HepG2 (cell line): ENCODE measurements at regions not wholly inside any gene's neighbourhood (a gene's known extent, or its start where the extent isn't known, plus 50 kb on each side); places are given as distances from the start of the nearest gene placed in this dataset.

Experiments used
- ATAC-seq: fragments of 200-7000 bp; cut with Tn5 transposase; 3 replicates; pipeline ENCODE4 v1.9.1; 2020; ENCODE audit warnings: mild to moderate bottlenecking, moderate library complexity
- BruUV-seq: library from RNA; stranded (reverse); fragments of 400-500 nt; replicated peaks from 2 replicates; lab custom pipeline; 2021; lab: Mats Ljungman, UMichigan
- CTCF ChIA-PET: fragments of 300-600 bp; formaldehyde crosslinking; extraction: SDS; loops from one replicate; lab custom pipeline; 2021; ENCODE audit warnings: low total read pairs, inconsistent platforms, low intra/inter-chr PET ratio; lab: Yijun Ruan, JAX
- POLR2A ChIA-PET: fragments of 350-600 bp; sonication (Branson Sonifier 250); formaldehyde crosslinking; loops from one replicate; lab custom pipeline; 2020; ENCODE audit warnings: antibody characterized with exemption, inconsistent platforms; lab: Yijun Ruan, JAX
- DNase-seq: peaks from one replicate; pipeline ENCODE4 v3.0.0-alpha.2; 2015; ENCODE audit warnings: low spot score
- FAIRE-seq: peaks from 3 replicates; lab custom pipeline; 2011; peaks lifted over from hg19 to GRCh38; lab: Jason Lieb, UNC
- H2AFZ ChIP-seq: one replicate; pipeline ENCODE4 v1.6.1; 2011; ENCODE audit warnings: low read length, inconsistent platforms
- H3K27ac ChIP-seq: fragments of 300-600 bp; 3 replicates; pipeline ENCODE4 v1.8.0; 2011; ENCODE audit warnings: mixed run types, mild to moderate bottlenecking, mixed read lengths, low read length, inconsistent platforms; ENCODE audit not compliant: insufficient read depth; ENCODE audit errors: extremely low read length
- H3K27me3 ChIP-seq, 2 experiments: fragments of 200-600 bp in 1 of 2; 2 replicates in 1 of 2; 3 replicates in 1 of 2; pipeline versions ENCODE4 v1.6.0 to v1.8.0; 2011; ENCODE audit warnings: low read length in 2 of 2, mild to moderate bottlenecking in 2 of 2, moderate library complexity in 2 of 2, inconsistent platforms in 1 of 2; ENCODE audit not compliant: insufficient read depth in 2 of 2, control insufficient read depth in 1 of 2
- H3K36me3 ChIP-seq, 2 experiments: fragments of 200-600 bp in 1 of 2; replicated peaks in 1 of 2; 2 replicates in 1 of 2; 3 replicates in 1 of 2; pipeline versions ENCODE4 v1.5.1 to v1.8.0; 2011; ENCODE audit warnings: low read length in 2 of 2, inconsistent platforms in 1 of 2; ENCODE audit not compliant: insufficient read depth in 2 of 2, control insufficient read depth in 1 of 2
- H3K4me1 ChIP-seq: 2 replicates; pipeline ENCODE4 v1.5.1; 2012; ENCODE audit warnings: low read length, inconsistent platforms; ENCODE audit not compliant: insufficient read depth
- H3K4me2 ChIP-seq: 2 replicates; pipeline ENCODE4 v1.6.0; 2011; ENCODE audit warnings: low read depth, low read length, inconsistent platforms
- H3K4me3 ChIP-seq, 3 experiments: fragments of 200-600 bp in 1 of 3; sonication (generic), shearing (Covaris generic) in 1 of 3; replicated peaks in 1 of 3; 2 replicates each; pipeline ENCODE4 v1.5.1; 2011 to 2016; ENCODE audit warnings: low read length in 3 of 3, inconsistent platforms in 2 of 3, low read depth in 2 of 3, mild to moderate bottlenecking in 2 of 3, control low read depth in 1 of 3, mixed read lengths in 1 of 3; ENCODE audit not compliant: insufficient read depth in 1 of 3
- H3K79me2 ChIP-seq: one replicate; pipeline ENCODE4 v1.6.1; 2011; ENCODE audit warnings: low read length, inconsistent platforms; ENCODE audit not compliant: insufficient read depth
- H3K9ac ChIP-seq: 2 replicates; pipeline ENCODE4 v1.6.0; 2011; ENCODE audit warnings: mild to moderate bottlenecking, low read depth, low read length, inconsistent platforms; ENCODE audit not compliant: insufficient read depth
- H3K9me3 ChIP-seq: 2 replicates; pipeline ENCODE4 v1.5.1; 2012; ENCODE audit warnings: mild to moderate bottlenecking, low read length
- H4K20me1 ChIP-seq: 2 replicates; pipeline ENCODE4 v1.6.0; 2011; ENCODE audit warnings: inconsistent platforms, mild to moderate bottlenecking, low read length, moderate library complexity; ENCODE audit not compliant: insufficient read depth
- GATA4 ChIP-seq: sonication (generic); IDR thresholded peaks from 2 replicates; pipeline ENCODE4 v1.6.1; 2016; ENCODE audit warnings: antibody characterized with exemption, low read depth, borderline replicate concordance
- GZF1 ChIP-seq: sonication (generic); formaldehyde crosslinking; IDR thresholded peaks from 2 replicates; pipeline ENCODE4 v1.5.1; 2020; ENCODE audit warnings: mild to moderate bottlenecking, missing genetic modification reagents
- MEF2D ChIP-seq: sonication (generic); formaldehyde crosslinking; IDR thresholded peaks from 2 replicates; pipeline ENCODE4 v1.5.1; 2020; ENCODE audit warnings: mild to moderate bottlenecking, missing genetic modification reagents
- MIER3 ChIP-seq: IDR thresholded peaks from 2 replicates; pipeline ENCODE4 v1.6.1; 2016; ENCODE audit warnings: missing compliant biosample characterization, borderline replicate concordance
- ZNF724P ChIP-seq: sonication (generic); formaldehyde crosslinking; IDR thresholded peaks from 2 replicates; pipeline ENCODE4 v1.8.0; 2022; ENCODE audit warnings: missing genetic modification reagents, borderline replicate concordance
- ZNF772 ChIP-seq: sonication (generic); formaldehyde crosslinking; IDR thresholded peaks from 2 replicates; pipeline ENCODE4 v1.5.0; 2020; ENCODE audit warnings: mild to moderate bottlenecking, missing genetic modification reagents
- WGBS: methylation state at CpG from one replicate; pipeline ENCODE4 v1.1.6; 2017; ENCODE audit warnings: low lambda C conversion rate; 5-methylcytosine and 5-hydroxymethylcytosine counted together
- in situ Hi-C: cut with HindIII; loops from 2 replicates; pipeline ENCODE4 v1.10.0; 2017; ENCODE audit warnings: low pct_unique_long_range_greater_than_20kb; ENCODE audit not compliant: extremely low pct_ligation_motif_present
- intact Hi-C: fragments of 100-400 bp; cut with micrococcal nuclease; formaldehyde crosslinking; loops from one replicate; pipeline ENCODE4 v1.10.0; 2022; ENCODE audit not compliant: unreplicated experiment
- TF ChIP-seq, protein P1 (sequence below): sonication (generic); formaldehyde crosslinking; IDR thresholded peaks from 2 replicates; pipeline ENCODE4 v1.4.0; 2020; ENCODE audit warnings: missing genetic modification reagents, borderline replicate concordance
- TF ChIP-seq, protein P2 (sequence below): sonication (generic); formaldehyde crosslinking; IDR thresholded peaks from 2 replicates; pipeline ENCODE4 v1.4.0; 2020; ENCODE audit warnings: mild to moderate bottlenecking, low read depth, missing genetic modification reagents
- TF ChIP-seq, protein P3 (sequence below): sonication (generic); formaldehyde crosslinking; IDR thresholded peaks from 2 replicates; pipeline ENCODE4 v1.5.0; 2020; ENCODE audit warnings: mild to moderate bottlenecking, missing genetic modification reagents, borderline replicate concordance
- TF ChIP-seq, protein P4 (sequence below): sonication (generic); formaldehyde crosslinking; IDR thresholded peaks from 2 replicates; pipeline ENCODE4 v1.4.0; 2020; ENCODE audit warnings: missing genetic modification reagents, borderline replicate concordance
- TF ChIP-seq, protein P5 (sequence below): IDR thresholded peaks from 2 replicates; pipeline ENCODE4 v1.6.1; 2016

DNA sequence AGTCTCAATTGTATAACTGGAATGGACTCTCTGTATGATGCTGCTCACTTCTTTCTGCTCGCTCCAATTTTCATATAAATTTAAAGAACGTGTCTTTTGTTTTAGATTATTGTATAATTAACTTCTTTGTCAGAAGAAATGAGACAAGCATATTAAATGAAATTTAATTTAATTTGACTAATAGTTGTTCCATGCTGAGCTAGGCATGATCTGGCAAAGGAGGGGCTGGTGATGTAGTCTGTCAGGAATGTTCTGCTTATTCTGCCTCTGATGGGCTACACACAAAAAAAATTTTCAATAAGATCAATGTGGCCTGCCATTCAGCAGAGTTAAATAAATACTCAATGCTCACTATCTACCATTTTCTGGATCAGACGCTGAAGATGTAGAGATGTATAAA, 208.4 kb upstream of the CD96 start:
- POLR2A ChIA-PET: no interaction called here
- WGBS: 59% methylated on average over 3 of the region's 3 CpGs
- H3K4me2 ChIP-seq: no peak overlapping the region
- TF ChIP-seq, protein P1, sequence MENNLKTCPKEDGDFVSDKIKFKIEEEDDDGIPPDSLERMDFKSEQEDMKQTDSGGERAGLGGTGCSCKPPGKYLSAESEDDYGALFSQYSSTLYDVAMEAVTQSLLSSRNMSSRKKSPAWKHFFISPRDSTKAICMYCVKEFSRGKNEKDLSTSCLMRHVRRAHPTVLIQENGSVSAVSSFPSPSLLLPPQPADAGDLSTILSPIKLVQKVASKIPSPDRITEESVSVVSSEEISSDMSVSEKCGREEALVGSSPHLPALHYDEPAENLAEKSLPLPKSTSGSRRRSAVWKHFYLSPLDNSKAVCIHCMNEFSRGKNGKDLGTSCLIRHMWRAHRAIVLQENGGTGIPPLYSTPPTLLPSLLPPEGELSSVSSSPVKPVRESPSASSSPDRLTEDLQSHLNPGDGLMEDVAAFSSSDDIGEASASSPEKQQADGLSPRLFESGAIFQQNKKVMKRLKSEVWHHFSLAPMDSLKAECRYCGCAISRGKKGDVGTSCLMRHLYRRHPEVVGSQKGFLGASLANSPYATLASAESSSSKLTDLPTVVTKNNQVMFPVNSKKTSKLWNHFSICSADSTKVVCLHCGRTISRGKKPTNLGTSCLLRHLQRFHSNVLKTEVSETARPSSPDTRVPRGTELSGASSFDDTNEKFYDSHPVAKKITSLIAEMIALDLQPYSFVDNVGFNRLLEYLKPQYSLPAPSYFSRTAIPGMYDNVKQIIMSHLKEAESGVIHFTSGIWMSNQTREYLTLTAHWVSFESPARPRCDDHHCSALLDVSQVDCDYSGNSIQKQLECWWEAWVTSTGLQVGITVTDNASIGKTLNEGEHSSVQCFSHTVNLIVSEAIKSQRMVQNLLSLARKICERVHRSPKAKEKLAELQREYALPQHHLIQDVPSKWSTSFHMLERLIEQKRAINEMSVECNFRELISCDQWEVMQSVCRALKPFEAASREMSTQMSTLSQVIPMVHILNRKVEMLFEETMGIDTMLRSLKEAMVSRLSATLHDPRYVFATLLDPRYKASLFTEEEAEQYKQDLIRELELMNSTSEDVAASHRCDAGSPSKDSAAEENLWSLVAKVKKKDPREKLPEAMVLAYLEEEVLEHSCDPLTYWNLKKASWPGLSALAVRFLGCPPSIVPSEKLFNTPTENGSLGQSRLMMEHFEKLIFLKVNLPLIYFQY: no peak
- TF ChIP-seq, protein P2, sequence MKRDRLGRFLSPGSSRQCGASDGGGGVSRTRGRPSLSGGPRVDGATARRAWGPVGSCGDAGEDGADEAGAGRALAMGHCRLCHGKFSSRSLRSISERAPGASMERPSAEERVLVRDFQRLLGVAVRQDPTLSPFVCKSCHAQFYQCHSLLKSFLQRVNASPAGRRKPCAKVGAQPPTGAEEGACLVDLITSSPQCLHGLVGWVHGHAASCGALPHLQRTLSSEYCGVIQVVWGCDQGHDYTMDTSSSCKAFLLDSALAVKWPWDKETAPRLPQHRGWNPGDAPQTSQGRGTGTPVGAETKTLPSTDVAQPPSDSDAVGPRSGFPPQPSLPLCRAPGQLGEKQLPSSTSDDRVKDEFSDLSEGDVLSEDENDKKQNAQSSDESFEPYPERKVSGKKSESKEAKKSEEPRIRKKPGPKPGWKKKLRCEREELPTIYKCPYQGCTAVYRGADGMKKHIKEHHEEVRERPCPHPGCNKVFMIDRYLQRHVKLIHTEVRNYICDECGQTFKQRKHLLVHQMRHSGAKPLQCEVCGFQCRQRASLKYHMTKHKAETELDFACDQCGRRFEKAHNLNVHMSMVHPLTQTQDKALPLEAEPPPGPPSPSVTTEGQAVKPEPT (CRISPR knock-in tag): no peak
- TF ChIP-seq, protein P3, sequence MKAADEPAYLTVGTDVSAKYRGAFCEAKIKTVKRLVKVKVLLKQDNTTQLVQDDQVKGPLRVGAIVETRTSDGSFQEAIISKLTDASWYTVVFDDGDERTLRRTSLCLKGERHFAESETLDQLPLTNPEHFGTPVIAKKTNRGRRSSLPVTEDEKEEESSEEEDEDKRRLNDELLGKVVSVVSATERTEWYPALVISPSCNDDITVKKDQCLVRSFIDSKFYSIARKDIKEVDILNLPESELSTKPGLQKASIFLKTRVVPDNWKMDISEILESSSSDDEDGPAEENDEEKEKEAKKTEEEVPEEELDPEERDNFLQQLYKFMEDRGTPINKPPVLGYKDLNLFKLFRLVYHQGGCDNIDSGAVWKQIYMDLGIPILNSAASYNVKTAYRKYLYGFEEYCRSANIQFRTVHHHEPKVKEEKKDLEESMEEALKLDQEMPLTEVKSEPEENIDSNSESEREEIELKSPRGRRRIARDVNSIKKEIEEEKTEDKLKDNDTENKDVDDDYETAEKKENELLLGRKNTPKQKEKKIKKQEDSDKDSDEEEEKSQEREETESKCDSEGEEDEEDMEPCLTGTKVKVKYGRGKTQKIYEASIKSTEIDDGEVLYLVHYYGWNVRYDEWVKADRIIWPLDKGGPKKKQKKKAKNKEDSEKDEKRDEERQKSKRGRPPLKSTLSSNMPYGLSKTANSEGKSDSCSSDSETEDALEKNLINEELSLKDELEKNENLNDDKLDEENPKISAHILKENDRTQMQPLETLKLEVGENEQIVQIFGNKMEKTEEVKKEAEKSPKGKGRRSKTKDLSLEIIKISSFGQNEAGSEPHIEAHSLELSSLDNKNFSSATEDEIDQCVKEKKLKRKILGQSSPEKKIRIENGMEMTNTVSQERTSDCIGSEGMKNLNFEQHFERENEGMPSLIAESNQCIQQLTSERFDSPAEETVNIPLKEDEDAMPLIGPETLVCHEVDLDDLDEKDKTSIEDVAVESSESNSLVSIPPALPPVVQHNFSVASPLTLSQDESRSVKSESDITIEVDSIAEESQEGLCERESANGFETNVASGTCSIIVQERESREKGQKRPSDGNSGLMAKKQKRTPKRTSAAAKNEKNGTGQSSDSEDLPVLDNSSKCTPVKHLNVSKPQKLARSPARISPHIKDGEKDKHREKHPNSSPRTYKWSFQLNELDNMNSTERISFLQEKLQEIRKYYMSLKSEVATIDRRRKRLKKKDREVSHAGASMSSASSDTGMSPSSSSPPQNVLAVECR: no peak
- TF ChIP-seq MEF2D (no peak), GZF1 (CRISPR knock-in tag) (no peak), GATA4 (no peak), ZNF724P (CRISPR knock-in tag) (no peak), ZNF772 (no peak), MIER3 (CRISPR knock-in tag) (no peak)
- TF ChIP-seq, protein P4, sequence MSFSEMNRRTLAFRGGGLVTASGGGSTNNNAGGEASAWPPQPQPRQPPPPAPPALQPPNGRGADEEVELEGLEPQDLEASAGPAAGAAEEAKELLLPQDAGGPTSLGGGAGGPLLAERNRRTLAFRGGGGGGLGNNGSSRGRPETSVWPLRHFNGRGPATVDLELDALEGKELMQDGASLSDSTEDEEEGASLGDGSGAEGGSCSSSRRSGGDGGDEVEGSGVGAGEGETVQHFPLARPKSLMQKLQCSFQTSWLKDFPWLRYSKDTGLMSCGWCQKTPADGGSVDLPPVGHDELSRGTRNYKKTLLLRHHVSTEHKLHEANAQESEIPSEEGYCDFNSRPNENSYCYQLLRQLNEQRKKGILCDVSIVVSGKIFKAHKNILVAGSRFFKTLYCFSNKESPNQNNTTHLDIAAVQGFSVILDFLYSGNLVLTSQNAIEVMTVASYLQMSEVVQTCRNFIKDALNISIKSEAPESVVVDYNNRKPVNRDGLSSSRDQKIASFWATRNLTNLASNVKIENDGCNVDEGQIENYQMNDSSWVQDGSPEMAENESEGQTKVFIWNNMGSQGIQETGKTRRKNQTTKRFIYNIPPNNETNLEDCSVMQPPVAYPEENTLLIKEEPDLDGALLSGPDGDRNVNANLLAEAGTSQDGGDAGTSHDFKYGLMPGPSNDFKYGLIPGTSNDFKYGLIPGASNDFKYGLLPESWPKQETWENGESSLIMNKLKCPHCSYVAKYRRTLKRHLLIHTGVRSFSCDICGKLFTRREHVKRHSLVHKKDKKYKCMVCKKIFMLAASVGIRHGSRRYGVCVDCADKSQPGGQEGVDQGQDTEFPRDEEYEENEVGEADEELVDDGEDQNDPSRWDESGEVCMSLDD: no peak
- TF ChIP-seq, protein P5, sequence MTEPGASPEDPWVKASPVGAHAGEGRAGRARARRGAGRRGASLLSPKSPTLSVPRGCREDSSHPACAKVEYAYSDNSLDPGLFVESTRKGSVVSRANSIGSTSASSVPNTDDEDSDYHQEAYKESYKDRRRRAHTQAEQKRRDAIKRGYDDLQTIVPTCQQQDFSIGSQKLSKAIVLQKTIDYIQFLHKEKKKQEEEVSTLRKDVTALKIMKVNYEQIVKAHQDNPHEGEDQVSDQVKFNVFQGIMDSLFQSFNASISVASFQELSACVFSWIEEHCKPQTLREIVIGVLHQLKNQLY (CRISPR knock-in tag): no peak

More for the DNA sequence above, 208.4 kb upstream of the CD96 start:
- DNase-seq (no peak), ATAC-seq (no peak), FAIRE-seq (no peak)
- Histone ChIP-seq H2AFZ (no peak overlapping the region), H3K79me2 (no peaks in the 10 kb centered on the region), H3K27me3 (no peaks in the 10 kb centered on the region), H3K9ac (no peak overlapping the region), H3K27ac (no peak overlapping the region), H3K36me3 (no peaks in the 10 kb centered on the region), H3K4me1 (peaks cover 24% of the 10 kb centered on the region), H4K20me1 (no peaks in the 10 kb centered on the region), H3K4me3 (no peak overlapping the region), H3K9me3 (no peaks in the 10 kb centered on the region)
- BruUV-seq: no TSS peak
- CTCF ChIA-PET: no interaction called here
- in situ Hi-C loops: loop anchor here (10.0 kb wide), 1 partner anchor 319 kb away; no protein-coding TSS in a partner anchor
- intact Hi-C loops: no loop called here
